ENCODE measurements at regions not wholly inside any gene's neighbourhood (a gene's known extent, or its start where the extent isn't known, plus 50 kb on each side); places are given as distances from the start of the nearest gene placed in this dataset.

DNA sequence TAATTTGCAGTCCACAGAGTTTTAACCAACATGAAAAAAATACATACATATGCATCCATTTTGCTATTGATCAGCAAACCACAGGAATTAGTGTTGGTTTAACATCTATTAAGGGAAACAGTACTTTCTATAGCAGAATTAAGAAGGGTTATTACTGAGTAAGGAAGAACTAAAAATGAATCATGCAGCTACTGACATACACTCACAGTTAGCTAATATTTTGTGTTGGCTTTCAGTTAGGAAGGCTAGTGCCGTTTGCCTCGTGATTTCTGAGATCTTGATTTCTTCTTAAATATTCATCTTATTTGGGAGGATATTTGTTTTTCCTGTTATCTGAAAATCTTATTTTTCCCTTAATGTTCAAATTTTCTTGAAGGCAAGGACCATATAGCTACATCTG, 423.4 kb downstream of the NOVA1 start:
- Histone ChIP-seq H3K27ac (ENCODE audit: poor library complexity, severe bottlenecking) (no peak overlapping the region), H3K4me1 (ENCODE audit: insufficient read depth, poor library complexity, severe bottlenecking) (no peaks in the 10 kb centered on the region), H3K4me3 (ENCODE audit: severe bottlenecking) (no peak overlapping the region), H3K9me3 (ENCODE audit: severe bottlenecking) (no peaks in the 10 kb centered on the region), H3K27me3 (ENCODE audit: insufficient read depth, poor library complexity, severe bottlenecking) (peaks cover 21% of the 10 kb centered on the region), H3K36me3 (ENCODE audit: low read depth) (no peaks in the 10 kb centered on the region)
- no peak for TF ChIP-seq CTCF (IDR thresholded peaks at IDR 0.05; ENCODE audit: poor library complexity, severe bottlenecking)
- DNase-seq (ENCODE audit: low spot score) = no peak
- ATAC-seq (ENCODE audit: low read depth) = no peak

DNA sequence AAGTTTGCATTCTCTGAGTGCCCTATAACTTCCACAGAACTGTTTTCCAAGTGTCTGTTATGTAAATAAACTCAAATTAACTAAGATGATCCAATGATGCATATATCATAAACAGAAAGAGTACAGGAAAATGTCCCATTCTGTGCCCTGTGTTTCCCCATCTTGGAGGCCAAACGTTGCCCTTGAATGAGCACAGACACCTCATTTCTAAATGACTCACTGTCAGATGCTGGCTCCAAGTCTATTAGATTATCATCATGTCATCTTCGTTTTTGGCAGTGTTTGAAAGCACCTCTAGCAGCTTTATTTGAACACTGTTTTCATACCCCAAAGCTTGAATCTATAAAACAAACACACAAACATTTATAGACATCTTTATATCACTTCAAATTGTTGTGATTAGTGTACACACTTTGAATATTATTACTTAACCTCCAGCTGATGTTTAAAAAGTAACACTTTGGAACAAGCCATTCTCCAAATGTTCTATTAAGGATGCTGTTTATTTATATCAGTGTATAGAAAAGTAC, 424.2 kb downstream of the NOVA1 start:
- ATAC-seq (ENCODE audit: low read depth) = no peak
- H3K27ac ChIP-seq (ENCODE audit: poor library complexity, severe bottlenecking) = no peak overlapping the region
- no peaks in the 10 kb centered on the region for H3K4me1 ChIP-seq (ENCODE audit: insufficient read depth, poor library complexity, severe bottlenecking)
- TF ChIP-seq CTCF (IDR thresholded peaks at IDR 0.05; ENCODE audit: poor library complexity, severe bottlenecking) = no peak
- no peaks in the 10 kb centered on the region for H3K9me3 ChIP-seq (ENCODE audit: severe bottlenecking)
- no peaks in the 10 kb centered on the region for H3K36me3 ChIP-seq (ENCODE audit: low read depth)
- H3K27me3 ChIP-seq (ENCODE audit: insufficient read depth, poor library complexity, severe bottlenecking) = peaks cover 19% of the 10 kb centered on the region
- no peak overlapping the region for H3K4me3 ChIP-seq (ENCODE audit: severe bottlenecking)
- DNase-seq (ENCODE audit: low spot score) = no peak

GRCh38 chr14:26172396-26172795, 425.4 kb downstream of the NOVA1 start:
- H3K9me3 ChIP-seq (ENCODE audit: severe bottlenecking) = no peaks in the 10 kb centered on the region
- H3K4me3 ChIP-seq (ENCODE audit: severe bottlenecking) = no peak overlapping the region
- H3K36me3 ChIP-seq (ENCODE audit: low read depth) = no peaks in the 10 kb centered on the region
- no peaks in the 10 kb centered on the region for H3K4me1 ChIP-seq (ENCODE audit: insufficient read depth, poor library complexity, severe bottlenecking)
- no peak for TF ChIP-seq CTCF (IDR thresholded peaks at IDR 0.05; ENCODE audit: poor library complexity, severe bottlenecking)
- H3K27me3 ChIP-seq (ENCODE audit: insufficient read depth, poor library complexity, severe bottlenecking) = peaks cover 17% of the 10 kb centered on the region
- H3K27ac ChIP-seq (ENCODE audit: poor library complexity, severe bottlenecking) = no peak overlapping the region
- no peak for ATAC-seq (ENCODE audit: low read depth)
- no peak for DNase-seq (ENCODE audit: low spot score)

DNA sequence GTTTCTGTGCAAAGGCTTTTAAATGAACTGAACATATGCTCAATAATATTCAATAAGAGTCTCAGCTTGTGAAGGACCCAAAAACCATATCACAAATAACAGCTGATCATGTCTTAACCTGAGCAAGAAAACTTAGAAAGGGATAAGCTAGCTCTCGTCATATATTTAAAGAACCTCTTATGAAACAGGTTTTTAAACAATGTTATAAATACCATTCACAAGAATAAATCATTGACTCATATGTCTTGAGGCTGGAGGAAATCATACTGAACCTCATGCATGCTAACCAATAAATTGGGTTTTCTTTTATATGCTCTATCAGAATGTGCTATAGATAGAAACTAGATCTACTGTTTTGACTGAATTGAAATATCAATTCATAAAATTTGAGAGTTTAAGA, 426.9 kb downstream of the NOVA1 start:
- Histone ChIP-seq H3K27me3 (ENCODE audit: insufficient read depth, poor library complexity, severe bottlenecking) (peaks cover 13% of the 10 kb centered on the region), H3K4me3 (ENCODE audit: severe bottlenecking) (no peak overlapping the region), H3K4me1 (ENCODE audit: insufficient read depth, poor library complexity, severe bottlenecking) (no peaks in the 10 kb centered on the region), H3K27ac (ENCODE audit: poor library complexity, severe bottlenecking) (no peak overlapping the region), H3K36me3 (ENCODE audit: low read depth) (no peaks in the 10 kb centered on the region), H3K9me3 (ENCODE audit: severe bottlenecking) (no peaks in the 10 kb centered on the region)
- DNase-seq (ENCODE audit: low spot score) (no peak), ATAC-seq (ENCODE audit: low read depth) (no peak)
- TF ChIP-seq CTCF (IDR thresholded peaks at IDR 0.05; ENCODE audit: poor library complexity, severe bottlenecking) = no peak

- no peaks in the 10 kb centered on the region for H3K9me3 ChIP-seq (ENCODE audit: severe bottlenecking)
- DNase-seq (ENCODE audit: low spot score) = no peak
Observed at GRCh38 chr14:26163761-26164160, 434.1 kb downstream of the NOVA1 start.

More at GRCh38 chr14:26163761-26164160, 434.1 kb downstream of the NOVA1 start:
- Histone ChIP-seq H3K27ac (ENCODE audit: poor library complexity, severe bottlenecking) (no peak overlapping the region), H3K27me3 (ENCODE audit: insufficient read depth, poor library complexity, severe bottlenecking) (peaks cover 3% of the 10 kb centered on the region), H3K4me3 (ENCODE audit: severe bottlenecking) (no peak overlapping the region), H3K4me1 (ENCODE audit: insufficient read depth, poor library complexity, severe bottlenecking) (no peaks in the 10 kb centered on the region), H3K36me3 (ENCODE audit: low read depth) (no peaks in the 10 kb centered on the region)
- TF ChIP-seq CTCF (IDR thresholded peaks at IDR 0.05; ENCODE audit: poor library complexity, severe bottlenecking) = peak; percentile 55
- ATAC-seq (ENCODE audit: low read depth) = peak; percentile 85
